SU-DHL-6 (cell line): ENCODE measurements at regions not wholly inside any gene's neighbourhood (a gene's known extent, or its start where the extent isn't known, plus 50 kb on each side); places are given as distances from the start of the nearest gene placed in this dataset.

Experiments
- H2AFZ ChIP-seq: fragments of 200-600 bp; sonication (generic); 2 replicates; pipeline ENCODE4 v1.6.1; 2014; ENCODE audit warnings: low read depth, mild to moderate bottlenecking, moderate library complexity, mixed read lengths, antibody characterized with exemption, low read length; ENCODE audit not compliant: severe bottlenecking
- H3F3A ChIP-seq: fragments of 200-600 bp; shearing (Covaris generic); 2 replicates; pipeline ENCODE4 v1.6.0; 2016; ENCODE audit warnings: antibody characterized with exemption, mild to moderate bottlenecking; ENCODE audit not compliant: insufficient read depth
- H3K27ac ChIP-seq: fragments of 200-600 bp; sonication (generic); 2 replicates; pipeline ENCODE4 v1.5.1; 2016; ENCODE audit warnings: low read depth, mild to moderate bottlenecking, low read length, moderate library complexity, mixed read lengths
- H3K27me3 ChIP-seq: fragments of 200-600 bp; sonication (generic), shearing (Covaris generic); 2 replicates; pipeline ENCODE4 v1.6.0; 2014; ENCODE audit warnings: mild to moderate bottlenecking, low read length
- H3K36me3 ChIP-seq: fragments of 200-600 bp; sonication (generic); 2 replicates; pipeline ENCODE4 v1.6.1; 2014; ENCODE audit warnings: mild to moderate bottlenecking, low read length, mixed read lengths
- H3K4me2 ChIP-seq: fragments of 300-600, 200-600 bp; shearing (Covaris generic), sonication (generic); 2 replicates; pipeline ENCODE4 v1.6.0; 2014; ENCODE audit warnings: low read length, low read depth, mild to moderate bottlenecking; ENCODE audit not compliant: poor library complexity, severe bottlenecking
- H3K4me3 ChIP-seq: fragments of 200-600 bp; sonication (generic); 2 replicates; pipeline ENCODE4 v1.5.1; 2014; ENCODE audit warnings: antibody characterized with exemption, low read length, mild to moderate bottlenecking, mixed read lengths; ENCODE audit not compliant: insufficient read depth, poor library complexity, severe bottlenecking
- H3K79me2 ChIP-seq: fragments of 200-600 bp; sonication (generic); 2 replicates; pipeline ENCODE4 v1.6.1; 2014; ENCODE audit warnings: mild to moderate bottlenecking, low read length, moderate library complexity; ENCODE audit not compliant: insufficient read depth
- H3K9ac ChIP-seq: fragments of 200-600 bp; sonication (generic); 2 replicates; pipeline ENCODE4 v1.7.0; 2014; ENCODE audit warnings: mild to moderate bottlenecking, low read length
- H3K9me2 ChIP-seq: fragments of 200-600 bp; sonication (generic); replicated peaks from 2 replicates; pipeline ENCODE4 v1.6.1; 2014; ENCODE audit warnings: low read length; ENCODE audit not compliant: insufficient read depth
- H3K9me3 ChIP-seq: fragments of 200-600 bp; sonication (generic); 2 replicates; pipeline ENCODE4 v1.6.1; 2014; ENCODE audit warnings: low read length, mixed read lengths; ENCODE audit not compliant: insufficient read depth
- H4K20me1 ChIP-seq: fragments of 200-600 bp; sonication (generic); 2 replicates; pipeline ENCODE4 v1.6.1; 2014; ENCODE audit warnings: low read depth, mild to moderate bottlenecking, antibody characterized with exemption, low read length, moderate library complexity, mixed read lengths
- EZH2phosphoT487 ChIP-seq: fragments of 200-600 bp; sonication (generic), shearing (Covaris generic); conservative IDR thresholded peaks from 2 replicates; pipeline ENCODE4 v1.6.1; 2018; ENCODE audit warnings: mild to moderate bottlenecking, antibody characterized with exemption, low read length, moderate library complexity, mixed read lengths
- TF ChIP-seq, protein P1 (sequence below): fragments of 200-600 bp; sonication (generic); IDR thresholded peaks from one replicate; pipeline ENCODE4 v1.5.1; 2017; ENCODE audit warnings: antibody characterized with exemption, mild to moderate bottlenecking, low read length, moderate library complexity; ENCODE audit not compliant: insufficient read depth, poor library complexity, severe bottlenecking

DNA sequence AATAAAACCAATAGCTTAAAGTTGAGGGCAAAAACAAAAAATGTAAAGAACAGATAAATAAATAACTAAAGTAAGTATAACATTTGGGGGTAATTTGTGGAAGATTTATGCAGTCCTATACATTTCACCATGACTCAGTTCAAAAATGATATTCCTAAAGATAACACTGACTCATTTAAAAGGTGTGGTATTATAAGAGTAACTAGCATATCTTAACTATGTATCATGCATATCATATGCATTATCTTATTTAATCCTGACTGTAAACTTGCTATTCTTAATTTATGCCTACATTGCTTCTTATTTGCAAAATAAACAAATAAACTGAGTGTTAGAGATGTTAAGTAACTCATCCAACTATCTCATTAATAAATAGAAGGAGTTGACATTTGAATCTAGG is 726.5 kb upstream of the PKDCC start:
- H2AFZ ChIP-seq = no peak overlapping the region
- no peaks in the 10 kb centered on the region for H3K36me3 ChIP-seq
- no peak overlapping the region for H3K9ac ChIP-seq
- H3K27me3 ChIP-seq = no peaks in the 10 kb centered on the region
- H3K27ac ChIP-seq = no peak overlapping the region
- TF ChIP-seq, protein P1, sequence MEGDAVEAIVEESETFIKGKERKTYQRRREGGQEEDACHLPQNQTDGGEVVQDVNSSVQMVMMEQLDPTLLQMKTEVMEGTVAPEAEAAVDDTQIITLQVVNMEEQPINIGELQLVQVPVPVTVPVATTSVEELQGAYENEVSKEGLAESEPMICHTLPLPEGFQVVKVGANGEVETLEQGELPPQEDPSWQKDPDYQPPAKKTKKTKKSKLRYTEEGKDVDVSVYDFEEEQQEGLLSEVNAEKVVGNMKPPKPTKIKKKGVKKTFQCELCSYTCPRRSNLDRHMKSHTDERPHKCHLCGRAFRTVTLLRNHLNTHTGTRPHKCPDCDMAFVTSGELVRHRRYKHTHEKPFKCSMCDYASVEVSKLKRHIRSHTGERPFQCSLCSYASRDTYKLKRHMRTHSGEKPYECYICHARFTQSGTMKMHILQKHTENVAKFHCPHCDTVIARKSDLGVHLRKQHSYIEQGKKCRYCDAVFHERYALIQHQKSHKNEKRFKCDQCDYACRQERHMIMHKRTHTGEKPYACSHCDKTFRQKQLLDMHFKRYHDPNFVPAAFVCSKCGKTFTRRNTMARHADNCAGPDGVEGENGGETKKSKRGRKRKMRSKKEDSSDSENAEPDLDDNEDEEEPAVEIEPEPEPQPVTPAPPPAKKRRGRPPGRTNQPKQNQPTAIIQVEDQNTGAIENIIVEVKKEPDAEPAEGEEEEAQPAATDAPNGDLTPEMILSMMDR = no peak
- TF ChIP-seq EZH2phosphoT487 = no peak
- no peaks in the 10 kb centered on the region for H3K9me3 ChIP-seq
- H3K4me3 ChIP-seq = no peak overlapping the region
- no peaks in the 10 kb centered on the region for H4K20me1 ChIP-seq
- no peaks in the 10 kb centered on the region for H3F3A ChIP-seq
- no peak overlapping the region for H3K4me2 ChIP-seq
- no peaks in the 10 kb centered on the region for H3K79me2 ChIP-seq
- no peaks in the 10 kb centered on the region for H3K9me2 ChIP-seq

DNA sequence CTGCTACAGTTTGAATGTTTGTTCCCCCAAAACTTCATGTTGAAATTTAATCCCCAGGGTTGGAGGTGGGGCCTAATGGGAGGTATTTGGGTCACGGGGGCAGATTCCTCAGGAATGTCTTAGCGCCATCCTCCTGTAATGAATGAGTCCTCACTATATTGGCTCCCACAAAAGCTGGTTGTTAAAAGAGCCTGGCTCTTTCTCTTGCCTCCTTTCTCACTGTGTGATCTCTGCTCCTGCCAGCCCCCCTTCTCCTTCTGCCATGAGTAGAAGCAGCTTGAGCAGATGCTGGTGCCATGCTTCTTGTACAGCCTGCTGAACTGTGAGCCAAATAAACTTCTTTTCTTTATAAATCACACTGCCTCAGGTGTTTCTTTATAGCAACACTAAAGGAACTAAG is 721.0 kb upstream of the PKDCC start:
- Histone ChIP-seq H3K79me2 (no peaks in the 10 kb centered on the region), H2AFZ (no peak overlapping the region), H3K27ac (no peak overlapping the region), H3K4me2 (no peak overlapping the region), H3K9ac (no peak overlapping the region), H3K9me2 (no peaks in the 10 kb centered on the region), H3F3A (no peaks in the 10 kb centered on the region), H3K4me3 (no peak overlapping the region), H3K9me3 (no peaks in the 10 kb centered on the region), H4K20me1 (no peaks in the 10 kb centered on the region), H3K27me3 (no peaks in the 10 kb centered on the region), H3K36me3 (no peaks in the 10 kb centered on the region)
- TF ChIP-seq, protein P1 = no peak
- no peak for TF ChIP-seq EZH2phosphoT487

DNA sequence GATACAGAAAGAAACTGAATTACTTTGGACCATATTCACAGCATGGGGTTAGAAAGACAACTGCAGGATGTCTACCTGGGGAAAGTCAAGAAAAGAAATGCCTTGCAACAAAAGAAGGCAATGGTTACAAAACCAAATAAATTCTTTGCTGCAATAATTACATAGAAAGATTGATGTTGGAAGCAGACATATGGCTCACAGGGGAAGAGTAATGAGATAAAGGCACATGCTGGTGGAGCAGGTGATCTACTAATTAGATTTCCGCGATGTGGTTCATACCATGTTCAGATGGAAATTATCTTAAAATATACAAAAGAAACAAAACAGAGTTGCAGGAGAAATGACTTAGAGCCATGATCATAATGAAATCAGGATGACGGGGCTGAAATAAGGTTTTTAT is 718.8 kb upstream of the PKDCC start:
- no peaks in the 10 kb centered on the region for H3K9me3 ChIP-seq

More for the DNA sequence above, 718.8 kb upstream of the PKDCC start:
- H4K20me1 ChIP-seq = no peaks in the 10 kb centered on the region
- TF ChIP-seq EZH2phosphoT487 = no peak
- TF ChIP-seq, protein P1 = no peak
- no peak overlapping the region for H3K27ac ChIP-seq
- no peaks in the 10 kb centered on the region for H3K79me2 ChIP-seq
- no peaks in the 10 kb centered on the region for H3F3A ChIP-seq
- H3K27me3 ChIP-seq = no peaks in the 10 kb centered on the region
- H3K4me3 ChIP-seq = no peak overlapping the region
- H3K36me3 ChIP-seq = no peaks in the 10 kb centered on the region
- no peaks in the 10 kb centered on the region for H3K9me2 ChIP-seq
- H3K4me2 ChIP-seq = no peak overlapping the region
- H3K9ac ChIP-seq = no peak overlapping the region
- no peak overlapping the region for H2AFZ ChIP-seq
